Kidney (tissue), 13 donors: ENCODE measurements at regions not wholly inside any gene's neighbourhood (a gene's known extent, or its start where the extent isn't known, plus 50 kb on each side); places are given as distances from the start of the nearest gene placed in this dataset.
A peak's percentile ranks its signal among the peaks of the same experiment; 100 is the strongest.
"Not testable (repeated sequence)": the region's sequence is repeated elsewhere in the genome, so short reads cannot be mapped to it uniquely, and the experiment has no call there.

Source experiments
- DNase-seq, 5 donors: peaks; one replicate each; pipeline ENCODE4 v3.0.0-alpha.2; 2013 to 2020
- FAIRE-seq: peaks from 2 replicates; lab custom pipeline; 2012; peaks lifted over from hg19 to GRCh38; lab: Jason Lieb, UNC
- H3K27ac ChIP-seq, 2 donors: one replicate each; pipeline ENCODE4 v1.7.0; 2013; ENCODE audit warnings: low read depth in 2 of 2, low read length in 2 of 2, inconsistent platforms in 1 of 2
- H3K27me3 ChIP-seq: one replicate; pipeline ENCODE4 v1.7.1; 2013; ENCODE audit warnings: low read length, inconsistent platforms; ENCODE audit not compliant: control insufficient read depth, insufficient read depth
- H3K36me3 ChIP-seq, 3 donors: one replicate each; pipeline versions ENCODE4 v1.7.0 to v1.7.1; 2013; ENCODE audit warnings: low read length in 3 of 3, control low read depth in 1 of 3, inconsistent platforms in 1 of 3; ENCODE audit not compliant: insufficient read depth in 3 of 3, control insufficient read depth in 2 of 3
- H3K4me1 ChIP-seq, 3 donors: one replicate each; pipeline versions ENCODE4 v1.7.0 to v1.7.1; 2013; ENCODE audit warnings: low read length in 3 of 3, inconsistent platforms in 1 of 3, low read depth in 1 of 3; ENCODE audit not compliant: control insufficient read depth in 2 of 3, insufficient read depth in 2 of 3
- H3K4me3 ChIP-seq, 3 donors: one replicate each; pipeline versions ENCODE4 v1.7.0 to v1.8.1; 2013; ENCODE audit warnings: low read length in 3 of 3, control low read depth in 1 of 3, inconsistent platforms in 1 of 3
- H3K9ac ChIP-seq, 3 donors: one replicate each; pipeline versions ENCODE4 v1.7.0 to v1.7.1; 2013; ENCODE audit warnings: low read length in 3 of 3, control low read depth in 1 of 3, inconsistent platforms in 1 of 3
- H3K9me3 ChIP-seq, 3 donors: one replicate each; pipeline versions ENCODE4 v1.7.0 to v1.7.1; 2013; ENCODE audit warnings: low read length in 3 of 3, control low read depth in 1 of 3, inconsistent platforms in 1 of 3; ENCODE audit not compliant: control insufficient read depth in 2 of 3, insufficient read depth in 1 of 3
- intact Hi-C: fragments of 100-400 bp; cut with DNase I; formaldehyde crosslinking; loops from one replicate; pipeline ENCODE4 v1.11.1; 2022
- TF ChIP-seq, protein P1 (sequence below): IDR thresholded peaks from 3 replicates; pipeline ENCODE4 v1.5.1; 2012; ENCODE audit warnings: mild to moderate bottlenecking, moderate library complexity, borderline replicate concordance; ENCODE audit not compliant: insufficient read depth; ENCODE audit errors: extremely low read depth
- donor health status: control.
- donor health status: control.
- donor health status: control.
- donor health status: control.
- donor health status: control.
- donor health status: DM: yes; HTN: yes; CAD: no.
- donor health status: Normal renal cell carcinoma (clear cell type).

DNA sequence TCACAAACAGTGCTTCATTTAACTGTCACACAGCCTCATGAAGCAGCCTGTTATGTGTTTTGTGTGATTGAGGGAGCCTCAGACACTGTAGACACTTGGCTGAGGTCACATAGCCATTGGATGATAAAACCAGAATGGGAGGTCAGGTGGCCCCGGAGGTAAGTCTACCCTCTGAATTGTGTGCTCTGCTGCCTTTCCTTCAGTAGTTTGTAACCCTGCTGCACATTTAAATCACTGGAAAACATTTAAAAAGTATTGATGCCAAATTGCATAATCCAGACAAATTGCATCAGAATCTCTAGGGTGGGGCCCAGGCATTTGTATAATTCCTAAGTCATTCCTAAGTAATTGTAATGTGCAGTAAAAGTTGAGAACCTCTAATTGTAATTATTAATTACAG lies 85.2 kb upstream of the ECI2 start:
- H3K27ac ChIP-seq = no peak overlapping the region
- no peaks in the 10 kb centered on the region for H3K36me3 ChIP-seq
- H3K27me3 ChIP-seq = no peaks in the 10 kb centered on the region
- H3K4me1 ChIP-seq = no peaks in the 10 kb centered on the region
- no peaks in the 10 kb centered on the region for H3K9me3 ChIP-seq
- DNase-seq (no peak), FAIRE-seq (no peak)
- TF ChIP-seq, protein P1, sequence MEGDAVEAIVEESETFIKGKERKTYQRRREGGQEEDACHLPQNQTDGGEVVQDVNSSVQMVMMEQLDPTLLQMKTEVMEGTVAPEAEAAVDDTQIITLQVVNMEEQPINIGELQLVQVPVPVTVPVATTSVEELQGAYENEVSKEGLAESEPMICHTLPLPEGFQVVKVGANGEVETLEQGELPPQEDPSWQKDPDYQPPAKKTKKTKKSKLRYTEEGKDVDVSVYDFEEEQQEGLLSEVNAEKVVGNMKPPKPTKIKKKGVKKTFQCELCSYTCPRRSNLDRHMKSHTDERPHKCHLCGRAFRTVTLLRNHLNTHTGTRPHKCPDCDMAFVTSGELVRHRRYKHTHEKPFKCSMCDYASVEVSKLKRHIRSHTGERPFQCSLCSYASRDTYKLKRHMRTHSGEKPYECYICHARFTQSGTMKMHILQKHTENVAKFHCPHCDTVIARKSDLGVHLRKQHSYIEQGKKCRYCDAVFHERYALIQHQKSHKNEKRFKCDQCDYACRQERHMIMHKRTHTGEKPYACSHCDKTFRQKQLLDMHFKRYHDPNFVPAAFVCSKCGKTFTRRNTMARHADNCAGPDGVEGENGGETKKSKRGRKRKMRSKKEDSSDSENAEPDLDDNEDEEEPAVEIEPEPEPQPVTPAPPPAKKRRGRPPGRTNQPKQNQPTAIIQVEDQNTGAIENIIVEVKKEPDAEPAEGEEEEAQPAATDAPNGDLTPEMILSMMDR = no peak
- H3K9ac ChIP-seq = no peak overlapping the region
- intact Hi-C loops = no loop called here
- H3K4me3 ChIP-seq = no peak overlapping the region

DNA sequence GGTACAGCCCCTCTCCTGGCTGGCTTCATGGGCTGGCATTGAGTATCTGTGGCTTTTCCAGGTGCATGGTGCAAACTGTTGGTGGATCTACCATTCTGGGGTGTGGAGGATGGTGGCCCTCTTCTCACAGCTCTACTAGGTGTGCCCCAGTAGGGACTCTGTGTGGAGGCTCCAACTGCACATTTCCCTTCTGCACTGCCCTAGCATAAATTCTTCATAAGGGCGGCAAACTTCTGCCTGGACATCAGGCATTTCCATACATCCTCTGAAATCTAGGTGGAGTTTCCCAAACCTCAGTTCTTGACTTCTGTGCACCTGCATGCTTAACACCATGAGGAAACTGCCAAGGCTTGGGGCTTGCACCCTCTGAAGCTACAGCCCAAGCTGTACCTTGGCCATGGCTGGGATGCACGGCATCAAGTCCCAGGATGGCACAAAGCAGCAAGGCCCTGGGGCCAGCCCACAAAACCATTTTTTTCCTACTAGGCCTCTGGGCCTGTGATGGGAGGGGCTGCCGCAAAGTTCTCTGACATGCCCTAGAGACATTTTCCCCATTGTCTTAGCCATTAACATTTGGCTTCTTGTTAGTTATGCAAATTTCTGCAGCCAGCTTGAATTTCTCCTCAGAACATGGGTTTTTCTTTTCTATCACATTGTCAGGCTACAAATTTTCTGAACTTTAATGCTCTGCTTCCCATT lies 83.4 kb upstream of the ECI2 start:
- FAIRE-seq, H3K9me3 ChIP-seq, H3K36me3 ChIP-seq, H3K9ac ChIP-seq, H3K27me3 ChIP-seq, DNase-seq, H3K4me1 ChIP-seq, intact Hi-C loops, H3K4me3 ChIP-seq, H3K27ac ChIP-seq: not testable (repeated sequence)

DNA sequence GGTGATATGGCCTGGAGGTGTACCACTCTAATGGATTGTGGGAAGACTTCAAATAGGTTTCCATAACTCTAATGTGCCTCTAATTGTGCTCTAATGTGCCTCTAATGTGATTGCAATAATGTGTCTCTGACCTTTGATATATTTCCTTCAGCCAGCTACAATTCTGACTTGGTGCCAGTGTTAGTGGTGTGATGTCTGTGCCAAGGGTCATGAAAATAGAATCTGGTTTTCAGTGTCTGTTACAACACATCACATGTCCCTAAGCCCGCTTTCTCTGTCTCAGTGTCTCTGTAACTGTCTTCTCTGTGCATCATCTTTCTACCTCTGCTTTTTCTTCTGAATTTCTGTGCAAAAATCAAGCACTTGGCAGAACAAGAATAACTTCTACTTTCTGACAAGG lies 77.2 kb upstream of the ECI2 start:
- TF ChIP-seq, protein P1 = no peak
- Histone ChIP-seq H3K27me3 (no peaks in the 10 kb centered on the region), H3K4me3 (no peak overlapping the region), H3K9ac (no peak overlapping the region), H3K4me1 (no peaks in the 10 kb centered on the region), H3K9me3 (no peaks in the 10 kb centered on the region), H3K36me3 (no peaks in the 10 kb centered on the region), H3K27ac (no peak overlapping the region)
- intact Hi-C loops = no loop called here
- FAIRE-seq (no peak), DNase-seq (no peak)

DNA sequence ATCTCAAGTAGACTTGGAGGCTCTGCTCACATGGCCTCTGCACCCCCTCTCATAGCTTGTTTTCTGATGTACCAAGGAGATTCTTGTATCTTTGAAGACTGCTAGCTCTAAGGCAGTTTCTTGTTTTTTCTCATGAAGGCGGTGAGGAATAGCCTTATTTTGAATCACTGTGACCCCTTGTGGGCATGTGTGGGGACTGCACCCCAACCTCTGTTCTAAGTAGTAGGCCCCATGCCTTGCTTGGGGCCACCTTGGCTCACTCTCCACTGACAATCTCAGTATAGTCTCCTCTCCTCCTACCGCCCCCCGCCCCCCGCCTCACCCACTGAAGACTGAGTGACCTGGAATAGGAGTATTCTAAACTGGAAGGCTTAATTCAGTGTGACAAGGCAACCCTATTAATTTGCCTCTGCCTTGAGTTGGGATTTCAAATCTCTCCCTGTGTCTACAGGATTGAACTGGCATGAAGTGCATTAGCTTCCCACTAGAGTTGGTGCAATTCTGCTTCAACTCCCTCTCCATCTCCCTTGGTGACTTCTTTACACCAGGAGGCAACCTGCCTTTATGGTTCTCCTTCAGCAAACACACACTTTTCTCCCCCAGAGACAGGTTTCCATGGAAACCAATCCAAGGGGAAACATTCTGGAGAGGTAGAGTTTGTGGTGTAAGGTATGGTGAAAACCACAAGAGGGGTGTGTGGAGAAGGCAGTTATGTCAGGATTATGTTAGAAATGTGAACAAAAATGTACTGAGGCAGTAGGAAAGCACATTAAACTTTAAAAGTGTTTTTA lies 75.4 kb upstream of the ECI2 start:
- intact Hi-C loops = no loop called here
- no peak overlapping the region for H3K27ac ChIP-seq
- TF ChIP-seq, protein P1 = peak; percentile 57
- FAIRE-seq (no peak), DNase-seq (peak in 4 of 5 donors; percentile 37 to 59 (median 50))
- no peak overlapping the region for H3K9ac ChIP-seq
- H3K27me3 ChIP-seq = no peaks in the 10 kb centered on the region
- H3K36me3 ChIP-seq = no peaks in the 10 kb centered on the region
- no peaks in the 10 kb centered on the region for H3K4me1 ChIP-seq
- no peak overlapping the region for H3K4me3 ChIP-seq
- H3K9me3 ChIP-seq = no peaks in the 10 kb centered on the region
